ENCODE measurements at regions not wholly inside any gene's neighbourhood (a gene's known extent, or its start where the extent isn't known, plus 50 kb on each side); places are given as distances from the start of the nearest gene placed in this dataset.
"Not testable (repeated sequence)": the region's sequence is repeated elsewhere in the genome, so short reads cannot be mapped to it uniquely, and the experiment has no call there.

DNA sequence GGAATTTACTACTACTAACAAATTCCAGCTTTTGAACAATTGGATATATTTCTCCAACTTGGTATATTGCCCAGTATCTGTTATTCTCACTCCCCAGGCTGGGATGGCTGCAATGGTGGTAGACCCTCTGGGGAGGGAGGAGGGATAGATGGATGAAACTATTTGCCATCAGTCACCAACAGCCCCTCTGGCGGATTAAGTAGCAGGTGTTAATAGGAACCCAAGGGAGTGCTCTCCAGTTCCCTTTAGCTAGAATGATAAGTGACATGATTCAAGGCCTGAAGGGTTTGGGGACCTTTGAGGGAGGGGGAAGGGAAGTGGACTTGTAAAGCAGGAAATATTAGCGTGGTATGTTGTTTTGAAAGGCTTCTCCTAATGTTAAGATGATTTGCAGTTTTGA is 824.0 kb upstream of the ARRDC3 start:
- Histone ChIP-seq H3K4me1 (no peaks in the 10 kb centered on the region), H3K36me3 (no peaks in the 10 kb centered on the region), H3K27ac (no peak overlapping the region), H3K27me3 (no peaks in the 10 kb centered on the region), H3K4me3 (no peak overlapping the region), H3K9me3 (peaks cover 0 to 3% (median 0%) of the 10 kb centered on the region in 3 donors)
- DNase-seq, result no peak
- TF ChIP-seq, protein P1, sequence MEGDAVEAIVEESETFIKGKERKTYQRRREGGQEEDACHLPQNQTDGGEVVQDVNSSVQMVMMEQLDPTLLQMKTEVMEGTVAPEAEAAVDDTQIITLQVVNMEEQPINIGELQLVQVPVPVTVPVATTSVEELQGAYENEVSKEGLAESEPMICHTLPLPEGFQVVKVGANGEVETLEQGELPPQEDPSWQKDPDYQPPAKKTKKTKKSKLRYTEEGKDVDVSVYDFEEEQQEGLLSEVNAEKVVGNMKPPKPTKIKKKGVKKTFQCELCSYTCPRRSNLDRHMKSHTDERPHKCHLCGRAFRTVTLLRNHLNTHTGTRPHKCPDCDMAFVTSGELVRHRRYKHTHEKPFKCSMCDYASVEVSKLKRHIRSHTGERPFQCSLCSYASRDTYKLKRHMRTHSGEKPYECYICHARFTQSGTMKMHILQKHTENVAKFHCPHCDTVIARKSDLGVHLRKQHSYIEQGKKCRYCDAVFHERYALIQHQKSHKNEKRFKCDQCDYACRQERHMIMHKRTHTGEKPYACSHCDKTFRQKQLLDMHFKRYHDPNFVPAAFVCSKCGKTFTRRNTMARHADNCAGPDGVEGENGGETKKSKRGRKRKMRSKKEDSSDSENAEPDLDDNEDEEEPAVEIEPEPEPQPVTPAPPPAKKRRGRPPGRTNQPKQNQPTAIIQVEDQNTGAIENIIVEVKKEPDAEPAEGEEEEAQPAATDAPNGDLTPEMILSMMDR (IDR thresholded peaks at IDR 0.05), result no peak
- intact Hi-C loops (cut with DNase I; ENCODE audit: low total_unique reads), result no loop called here

DNA sequence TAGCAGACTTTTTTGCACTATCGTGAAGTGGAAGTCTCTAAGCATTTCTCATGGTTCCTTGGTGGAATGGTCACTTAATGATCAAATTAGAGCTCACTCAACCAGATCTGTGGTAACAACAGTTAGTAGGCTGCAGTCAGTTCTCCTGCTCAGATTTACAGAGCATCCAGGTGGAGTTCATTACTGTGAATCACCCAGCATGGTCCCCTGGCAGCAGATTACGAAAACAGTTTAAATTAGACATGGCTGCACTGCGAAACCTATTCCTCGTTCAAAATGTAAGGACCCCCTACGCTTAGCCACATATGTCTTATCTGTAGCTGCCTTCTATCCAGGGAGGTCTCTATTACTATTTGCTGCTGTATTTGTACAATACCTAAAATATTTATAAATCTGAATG is 823.6 kb upstream of the ARRDC3 start:
- no peaks in the 10 kb centered on the region for H3K27me3 ChIP-seq
- H3K36me3 ChIP-seq, result no peaks in the 10 kb centered on the region
- TF ChIP-seq, protein P1 (IDR thresholded peaks at IDR 0.05), result no peak
- H3K9me3 ChIP-seq, result peaks cover 0 to 3% (median 0%) of the 10 kb centered on the region in 3 donors
- no peaks in the 10 kb centered on the region for H3K4me1 ChIP-seq
- intact Hi-C loops (cut with DNase I; ENCODE audit: low total_unique reads), result no loop called here
- no peak overlapping the region for H3K4me3 ChIP-seq
- H3K27ac ChIP-seq, result no peak overlapping the region
- no peak for DNase-seq

DNA sequence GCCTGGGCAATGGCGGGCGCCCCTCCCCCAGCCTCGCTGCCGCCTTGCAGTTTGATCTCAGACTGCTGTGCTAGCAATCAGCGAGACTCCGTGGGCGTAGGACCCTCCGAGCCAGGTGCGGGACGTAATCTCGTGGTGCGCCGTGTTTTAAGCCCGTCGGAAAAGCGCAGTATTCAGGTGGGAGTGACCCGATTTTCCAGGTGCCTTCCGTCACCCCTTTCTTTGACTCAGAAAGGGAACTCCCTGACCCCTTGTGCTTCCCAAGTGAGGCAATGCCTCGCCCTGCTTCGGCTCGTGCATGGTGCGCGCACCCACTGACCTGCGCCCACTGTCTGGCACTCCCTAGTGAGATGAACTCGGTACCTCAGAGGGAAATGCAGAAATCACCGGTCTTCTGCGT is 815.9 kb upstream of the ARRDC3 start:
- H3K36me3 ChIP-seq; H3K27me3 ChIP-seq; intact Hi-C loops (cut with DNase I; ENCODE audit: low total_unique reads); DNase-seq; H3K4me3 ChIP-seq; H3K9me3 ChIP-seq; H3K4me1 ChIP-seq; H3K27ac ChIP-seq: not testable (repeated sequence)

DNA sequence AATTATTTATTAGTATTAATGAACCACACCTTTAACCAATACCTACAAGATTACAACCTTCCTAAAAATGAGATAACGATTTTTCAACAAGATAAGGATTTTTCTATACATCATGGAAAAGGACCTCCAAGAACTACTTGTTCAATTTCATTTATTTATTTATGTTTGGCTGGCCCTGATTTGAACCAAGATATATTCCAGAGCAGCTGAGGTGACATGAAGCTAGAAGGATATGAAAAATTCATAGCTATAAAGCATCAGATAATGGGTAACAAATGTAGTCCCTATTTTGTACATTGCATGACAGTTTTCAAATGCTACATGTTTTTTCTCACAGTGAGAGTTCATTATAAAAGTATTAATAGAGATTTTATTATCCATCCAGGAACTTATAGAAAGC is 798.5 kb upstream of the ARRDC3 start:
- intact Hi-C loops (cut with DNase I; ENCODE audit: low total_unique reads), result no loop called here
- H3K36me3 ChIP-seq, result no peaks in the 10 kb centered on the region
- TF ChIP-seq, protein P1 (IDR thresholded peaks at IDR 0.05), result no peak

DNA sequence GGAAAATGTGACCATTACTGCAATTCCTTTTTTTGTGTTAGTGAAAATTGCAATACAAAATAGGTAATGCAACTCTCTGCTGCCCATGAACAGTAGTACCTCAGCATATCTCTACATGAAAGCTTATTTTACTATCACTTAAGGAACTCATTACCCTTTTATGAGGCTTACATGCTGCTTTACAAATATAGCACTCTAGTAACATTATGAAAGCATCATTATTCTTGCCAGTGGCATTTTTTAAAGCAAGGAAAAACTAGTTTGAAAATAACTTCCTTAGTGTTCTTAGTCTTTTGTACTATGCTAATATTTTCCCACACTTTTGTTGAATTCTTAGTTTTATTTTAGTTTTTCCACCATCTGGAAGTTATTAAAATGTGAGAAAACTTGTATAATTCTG is 797.3 kb upstream of the ARRDC3 start:
- H3K9me3 ChIP-seq, result no peaks in the 10 kb centered on the region
- no peak overlapping the region for H3K27ac ChIP-seq
- no peak for DNase-seq

More for the DNA sequence above, 798.5 kb upstream of the ARRDC3 start:
- H3K27ac ChIP-seq, result no peak overlapping the region
- no peak for DNase-seq
- no peak overlapping the region for H3K4me3 ChIP-seq
- no peaks in the 10 kb centered on the region for H3K4me1 ChIP-seq
- no peaks in the 10 kb centered on the region for H3K9me3 ChIP-seq
- no peaks in the 10 kb centered on the region for H3K27me3 ChIP-seq

DNA sequence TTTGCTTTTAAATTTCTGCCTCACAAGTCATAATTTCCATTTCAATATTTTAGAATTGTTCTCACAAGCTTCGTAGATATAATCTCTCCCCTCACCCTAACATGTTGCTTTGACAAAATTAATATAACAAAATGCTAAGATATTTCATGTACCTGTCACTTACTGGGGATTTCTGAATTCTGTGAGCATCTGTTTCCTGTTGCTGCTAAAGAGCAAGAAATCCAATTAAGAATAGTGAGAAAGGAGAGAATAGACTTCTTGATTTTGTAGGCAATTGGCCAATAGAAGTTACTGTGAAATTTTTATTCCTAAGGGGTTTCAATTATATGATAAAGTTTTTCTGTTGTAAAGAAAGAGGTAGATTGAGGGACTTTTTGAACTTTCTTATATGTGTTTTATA is 796.5 kb upstream of the ARRDC3 start:
- H3K36me3 ChIP-seq, result no peaks in the 10 kb centered on the region
- no peak overlapping the region for H3K27ac ChIP-seq
- H3K9me3 ChIP-seq, result no peaks in the 10 kb centered on the region
- no peaks in the 10 kb centered on the region for H3K4me1 ChIP-seq
- no peak overlapping the region for H3K4me3 ChIP-seq
- DNase-seq, result no peak
- H3K27me3 ChIP-seq, result no peaks in the 10 kb centered on the region
- TF ChIP-seq, protein P1 (IDR thresholded peaks at IDR 0.05), result no peak
- intact Hi-C loops (cut with DNase I; ENCODE audit: low total_unique reads), result no loop called here

More for the DNA sequence above, 797.3 kb upstream of the ARRDC3 start:
- H3K36me3 ChIP-seq, result no peaks in the 10 kb centered on the region
- no peaks in the 10 kb centered on the region for H3K27me3 ChIP-seq
- intact Hi-C loops (cut with DNase I; ENCODE audit: low total_unique reads), result no loop called here
- no peaks in the 10 kb centered on the region for H3K4me1 ChIP-seq
- no peak overlapping the region for H3K4me3 ChIP-seq
- TF ChIP-seq, protein P1 (IDR thresholded peaks at IDR 0.05), result no peak

Data from tibial artery (tissue), 4 donors.